NCI-H146 (cell line): ENCODE measurements at regions not wholly inside any gene's neighbourhood (a gene's known extent, or its start where the extent isn't known, plus 50 kb on each side); places are given as distances from the start of the nearest gene placed in this dataset.
"Not testable (repeated sequence)": the region's sequence is repeated elsewhere in the genome, so short reads cannot be mapped to it uniquely, and the experiment has no call there.

Experiments
- DNase-seq: peaks from one replicate; lab custom pipeline; 2025; lab: John Stamatoyannopoulos, UW

DNA sequence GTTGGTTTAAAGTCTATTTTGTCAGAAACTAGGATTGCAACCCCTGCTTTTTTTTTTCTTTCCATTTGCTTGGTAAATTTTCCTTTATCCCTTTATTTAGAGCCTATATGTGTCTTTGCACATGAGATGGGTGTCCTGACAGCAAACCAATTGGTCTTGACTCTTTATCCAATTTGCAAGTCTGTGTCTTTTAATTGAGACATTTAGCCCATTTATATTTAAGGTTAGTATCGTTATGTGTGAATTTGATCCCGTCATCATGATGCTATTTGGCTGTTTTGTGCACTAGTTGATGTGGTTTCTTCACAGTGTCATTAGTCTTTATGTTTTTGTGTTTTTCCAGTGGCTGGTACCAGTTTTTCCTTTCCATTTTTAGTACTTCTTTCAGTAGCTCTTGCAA is 127.7 kb upstream of the ZNF267 start:
- DNase-seq: no peak

DNA sequence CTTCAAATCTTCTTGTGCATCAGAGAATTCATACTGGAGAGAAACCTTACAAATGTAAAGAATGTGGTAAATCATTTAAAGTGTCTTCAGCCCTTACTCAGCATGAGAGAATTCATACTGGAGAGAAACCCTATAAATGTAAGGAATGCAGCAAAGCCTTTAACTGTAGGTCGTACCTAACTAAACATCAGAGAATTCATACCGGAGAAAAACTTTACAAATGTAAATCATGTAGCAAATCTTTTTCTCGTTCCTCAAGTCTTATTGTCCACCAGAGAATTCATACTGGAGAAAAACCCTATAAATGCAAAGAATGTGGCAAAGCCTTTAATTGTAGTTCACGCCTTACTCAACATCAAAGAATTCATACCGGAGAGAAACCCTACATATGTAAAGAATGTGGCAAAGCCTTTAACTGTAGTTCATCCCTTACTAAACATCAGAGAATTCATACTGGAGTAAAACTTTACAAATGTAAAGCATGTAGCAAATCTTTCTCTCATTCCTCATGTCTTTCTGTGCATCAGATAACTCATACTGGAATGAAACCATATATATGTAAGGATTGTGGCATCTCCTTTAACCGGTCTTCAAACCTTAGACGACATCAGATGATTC is 118.5 kb upstream of the ZNF267 start:
- DNase-seq: no peak

DNA sequence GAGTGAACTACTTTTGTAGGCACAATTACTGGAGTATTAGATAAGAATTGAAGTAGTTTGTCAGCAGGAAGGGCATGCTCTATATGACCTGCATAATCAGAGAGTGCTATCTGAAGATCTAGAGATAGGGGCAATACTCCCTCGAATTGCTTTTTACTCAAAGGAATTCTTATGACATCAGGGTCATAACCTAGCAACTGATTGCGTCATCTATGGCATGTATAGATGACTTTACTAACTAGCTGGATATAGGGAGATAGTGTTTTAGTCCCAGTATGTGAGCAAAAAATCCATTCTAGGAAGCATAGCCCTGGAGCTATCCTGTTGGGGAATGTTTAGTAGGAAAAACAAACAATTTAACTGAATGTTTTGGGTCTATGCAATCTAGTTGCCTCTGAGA is 109.5 kb upstream of the ZNF267 start:
- no peak for DNase-seq

DNA sequence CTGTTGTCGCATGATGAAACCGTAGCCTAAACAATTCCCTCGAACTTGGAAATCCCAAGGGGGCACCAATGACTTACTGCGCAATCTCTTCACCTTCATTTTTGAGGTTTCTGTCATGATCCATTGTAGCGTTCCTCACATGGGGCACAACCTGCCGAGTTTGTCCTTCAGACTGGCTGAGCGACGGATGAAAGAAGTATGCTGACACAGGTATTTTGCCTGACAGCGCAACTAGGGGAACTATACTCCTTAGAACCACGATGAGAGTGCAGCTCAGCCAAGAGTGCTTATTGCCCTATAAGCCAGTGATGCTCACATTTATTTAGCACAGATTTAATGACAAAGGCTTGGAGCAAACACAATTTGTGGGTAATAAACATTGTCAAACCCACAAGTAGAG is 106.3 kb upstream of the ZNF267 start:
- DNase-seq: no peak

DNA sequence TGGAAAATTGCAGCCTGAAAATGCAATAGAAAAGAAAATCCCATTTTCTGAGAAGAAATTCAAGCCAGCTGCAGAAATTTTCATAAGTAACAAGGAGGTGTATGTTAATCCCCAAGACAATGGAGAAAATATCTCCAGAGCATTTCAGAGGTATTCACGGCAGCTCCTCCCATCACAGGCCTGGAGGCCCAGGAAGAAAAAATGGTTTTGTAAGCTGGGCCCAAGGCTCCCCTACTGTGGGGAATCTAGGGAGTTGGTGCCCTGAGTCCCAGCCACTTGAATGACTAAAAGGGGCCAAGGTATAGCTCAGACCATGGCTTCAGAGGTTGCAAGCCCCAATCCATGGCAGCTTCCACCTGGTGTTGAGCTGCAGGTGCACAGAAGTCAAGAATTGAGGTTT is 93.3 kb upstream of the ZNF267 start:
- no peak for DNase-seq

- DNase-seq: no peak
Observed at GRCh38 chr16:31785126-31785525, 88.5 kb upstream of the ZNF267 start.

DNA sequence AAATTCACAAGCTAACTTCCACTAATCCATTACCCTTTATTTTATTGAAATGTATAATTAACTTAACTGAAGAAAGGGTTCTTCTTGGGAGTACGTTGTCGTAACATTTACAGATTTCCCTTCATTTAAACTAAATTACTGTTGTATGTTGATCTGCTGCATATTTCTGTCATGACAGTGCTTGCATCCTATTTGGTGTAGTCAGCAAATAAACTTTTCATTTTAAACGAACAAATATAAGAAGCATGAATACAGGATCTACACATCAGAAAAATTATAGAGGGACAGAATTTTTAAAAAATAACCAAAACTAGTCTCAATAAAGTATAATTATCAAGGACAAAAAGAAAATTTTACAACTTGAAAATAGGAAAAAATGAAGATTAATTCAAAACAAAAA is 66.5 kb upstream of the ZNF267 start:
- DNase-seq: no peak

DNA sequence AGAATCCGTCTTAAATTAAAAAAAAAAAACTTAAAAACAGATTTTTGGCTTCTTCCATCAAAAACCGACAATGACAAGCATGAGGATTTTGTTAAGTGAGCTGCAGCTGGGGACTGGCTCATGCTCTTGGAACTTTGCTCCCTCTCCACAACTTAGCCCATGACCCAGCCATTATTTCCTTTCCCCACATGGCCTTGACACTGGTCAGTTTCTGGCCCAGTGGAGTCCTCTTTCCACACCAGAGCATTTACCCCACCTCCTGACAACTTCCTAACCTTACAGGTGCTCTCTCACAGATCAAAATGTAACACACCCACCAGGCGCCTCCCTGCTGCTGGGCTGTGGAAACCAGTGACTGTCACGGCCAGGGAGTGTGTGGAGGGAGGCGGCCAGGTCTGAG is 62.7 kb upstream of the ZNF267 start:
- DNase-seq: no peak

DNA sequence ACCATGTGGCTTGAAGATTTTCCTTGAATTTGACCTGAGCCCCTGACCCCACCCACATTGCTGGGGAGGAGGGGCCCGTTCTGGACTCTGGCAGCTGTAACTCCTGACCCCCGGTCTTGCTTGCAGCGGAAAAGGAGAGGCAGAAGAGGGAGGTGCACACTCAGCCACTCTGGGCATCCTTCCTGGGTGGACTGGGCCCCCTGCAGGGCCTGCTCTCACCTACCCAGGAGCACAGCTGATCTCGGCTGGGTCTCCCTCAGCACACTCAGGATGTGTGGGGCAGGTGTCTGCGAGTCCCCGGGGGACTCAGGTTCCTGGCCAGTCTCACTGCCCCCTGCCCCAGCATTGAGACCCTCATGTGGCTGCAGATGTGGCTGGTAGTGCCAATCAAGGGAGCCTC is 57.5 kb upstream of the ZNF267 start:
- not testable (repeated sequence) for DNase-seq

DNA sequence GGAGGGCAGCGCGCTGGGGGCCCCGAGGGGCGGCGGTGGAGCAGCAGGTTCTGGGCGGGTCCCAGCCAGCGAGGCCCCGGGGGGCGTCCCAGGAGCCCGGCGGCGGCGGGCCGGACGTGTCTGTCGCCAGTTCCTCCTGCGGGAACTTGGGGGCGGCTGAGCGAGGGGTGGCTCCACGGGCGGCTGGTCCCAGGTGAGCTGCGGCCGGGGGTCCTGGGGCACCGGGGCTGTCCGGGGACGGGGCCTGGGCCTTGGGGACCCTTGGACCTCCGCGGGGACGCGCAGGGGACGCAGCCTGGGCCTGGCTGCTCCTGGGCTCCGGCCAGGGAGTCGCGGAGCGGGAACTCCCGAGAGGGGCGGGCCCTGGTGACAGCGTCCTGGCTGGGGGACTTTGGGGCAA is 54.2 kb upstream of the ZNF267 start:
- no peak for DNase-seq

- DNase-seq: no peak
Observed at GRCh38 chr16:31819948-31820347, 53.7 kb upstream of the ZNF267 start.
